IPS-15b (cell line): ENCODE measurements at regions not wholly inside any gene's neighbourhood (a gene's known extent, or its start where the extent isn't known, plus 50 kb on each side); places are given as distances from the start of the nearest gene placed in this dataset.

Experiments
- H3K27me3 ChIP-seq: one replicate; pipeline ENCODE4 v1.6.1; 2013; ENCODE audit warnings: low read length; ENCODE audit not compliant: control insufficient read depth, insufficient read depth
- H3K36me3 ChIP-seq: one replicate; pipeline ENCODE4 v1.6.1; 2013; ENCODE audit warnings: low read length; ENCODE audit not compliant: control insufficient read depth, insufficient read depth
- H3K4me1 ChIP-seq: one replicate; pipeline ENCODE4 v1.6.1; 2013; ENCODE audit warnings: mild to moderate bottlenecking, low read length; ENCODE audit not compliant: control insufficient read depth, insufficient read depth
- H3K4me3 ChIP-seq: one replicate; pipeline ENCODE4 v1.5.1; 2013; ENCODE audit warnings: low read depth, low read length
- H3K9ac ChIP-seq: one replicate; pipeline ENCODE4 v1.6.1; 2013; ENCODE audit warnings: low read depth, mild to moderate bottlenecking, low read length
- H3K9me3 ChIP-seq: one replicate; pipeline ENCODE4 v1.6.1; 2013; ENCODE audit warnings: mild to moderate bottlenecking, low read length; ENCODE audit not compliant: control insufficient read depth, insufficient read depth

GRCh38 chr1:56297904-56298303, 281.5 kb downstream of the PLPP3 start:
- Histone ChIP-seq H3K4me3 (no peak overlapping the region), H3K36me3 (no peaks in the 10 kb centered on the region), H3K9ac (no peak overlapping the region), H3K9me3 (no peaks in the 10 kb centered on the region), H3K27me3 (no peaks in the 10 kb centered on the region), H3K4me1 (no peaks in the 10 kb centered on the region)

- H3K27me3 ChIP-seq: no peaks in the 10 kb centered on the region
- no peaks in the 10 kb centered on the region for H3K36me3 ChIP-seq
- no peaks in the 10 kb centered on the region for H3K4me1 ChIP-seq
- H3K9me3 ChIP-seq: no peaks in the 10 kb centered on the region
- H3K4me3 ChIP-seq: no peak overlapping the region
- no peak overlapping the region for H3K9ac ChIP-seq
Observed at GRCh38 chr1:56297208-56297607, 282.2 kb downstream of the PLPP3 start.

- Histone ChIP-seq H3K36me3 (no peaks in the 10 kb centered on the region), H3K9me3 (no peaks in the 10 kb centered on the region), H3K4me1 (no peaks in the 10 kb centered on the region), H3K4me3 (no peak overlapping the region), H3K9ac (no peak overlapping the region), H3K27me3 (no peaks in the 10 kb centered on the region)
Observed at GRCh38 chr1:56295949-56296929, 283.1 kb downstream of the PLPP3 start.

GRCh38 chr1:56291374-56291919, 287.9 kb downstream of the PLPP3 start:
- H3K9ac ChIP-seq: no peak overlapping the region
- no peak overlapping the region for H3K4me3 ChIP-seq
- no peaks in the 10 kb centered on the region for H3K27me3 ChIP-seq
- no peaks in the 10 kb centered on the region for H3K36me3 ChIP-seq
- no peaks in the 10 kb centered on the region for H3K4me1 ChIP-seq
- H3K9me3 ChIP-seq: no peaks in the 10 kb centered on the region

GRCh38 chr1:56289260-56289659, 290.1 kb downstream of the PLPP3 start:
- no peaks in the 10 kb centered on the region for H3K27me3 ChIP-seq
- H3K4me1 ChIP-seq: no peaks in the 10 kb centered on the region

GRCh38 chr1:56287721-56288120, 291.6 kb downstream of the PLPP3 start:
- Histone ChIP-seq H3K36me3 (no peaks in the 10 kb centered on the region), H3K4me3 (no peak overlapping the region), H3K9me3 (no peaks in the 10 kb centered on the region), H3K9ac (no peak overlapping the region), H3K27me3 (no peaks in the 10 kb centered on the region), H3K4me1 (no peaks in the 10 kb centered on the region)

More at GRCh38 chr1:56289260-56289659, 290.1 kb downstream of the PLPP3 start:
- H3K36me3 ChIP-seq: no peaks in the 10 kb centered on the region
- no peaks in the 10 kb centered on the region for H3K9me3 ChIP-seq
- H3K4me3 ChIP-seq: no peak overlapping the region
- no peak overlapping the region for H3K9ac ChIP-seq

- Histone ChIP-seq H3K4me3 (no peak overlapping the region), H3K9me3 (no peaks in the 10 kb centered on the region), H3K9ac (no peak overlapping the region), H3K27me3 (no peaks in the 10 kb centered on the region), H3K36me3 (no peaks in the 10 kb centered on the region), H3K4me1 (no peaks in the 10 kb centered on the region)
Observed at GRCh38 chr1:56286956-56287355, 292.4 kb downstream of the PLPP3 start.

GRCh38 chr1:56286506-56286905, 292.9 kb downstream of the PLPP3 start:
- Histone ChIP-seq H3K9ac (no peak overlapping the region), H3K27me3 (no peaks in the 10 kb centered on the region), H3K9me3 (no peaks in the 10 kb centered on the region), H3K4me3 (no peak overlapping the region), H3K4me1 (no peaks in the 10 kb centered on the region), H3K36me3 (no peaks in the 10 kb centered on the region)

GRCh38 chr1:56285554-56286402, 293.6 kb downstream of the PLPP3 start:
- Histone ChIP-seq H3K36me3 (no peaks in the 10 kb centered on the region), H3K9ac (no peak overlapping the region), H3K9me3 (no peaks in the 10 kb centered on the region), H3K4me3 (no peak overlapping the region), H3K4me1 (no peaks in the 10 kb centered on the region), H3K27me3 (no peaks in the 10 kb centered on the region)

- H3K4me3 ChIP-seq: no peak overlapping the region
- no peaks in the 10 kb centered on the region for H3K36me3 ChIP-seq
- H3K9me3 ChIP-seq: no peaks in the 10 kb centered on the region
- no peaks in the 10 kb centered on the region for H3K4me1 ChIP-seq
- no peak overlapping the region for H3K9ac ChIP-seq
- H3K27me3 ChIP-seq: no peaks in the 10 kb centered on the region
Observed at GRCh38 chr1:56284928-56285327, 294.4 kb downstream of the PLPP3 start.

GRCh38 chr1:56278061-56278460, 301.3 kb downstream of the PLPP3 start:
- H3K9me3 ChIP-seq: no peaks in the 10 kb centered on the region
- H3K9ac ChIP-seq: no peak overlapping the region
- no peaks in the 10 kb centered on the region for H3K27me3 ChIP-seq
- no peaks in the 10 kb centered on the region for H3K36me3 ChIP-seq
- H3K4me1 ChIP-seq: no peaks in the 10 kb centered on the region
- H3K4me3 ChIP-seq: no peak overlapping the region
